Activated B cell treated with CpG ODN at 0.5 μM for 24 hours (primary cell): ENCODE measurements at regions not wholly inside any gene's neighbourhood (a gene's known extent, or its start where the extent isn't known, plus 50 kb on each side); places are given as distances from the start of the nearest gene placed in this dataset.

Source experiments
- ATAC-seq: fragments of 200-7000 bp; cut with Tn5 transposase; one replicate; pipeline ENCODE4 v1.10.0; 2021; ENCODE audit warnings: low read depth, mild to moderate bottlenecking, moderate library complexity
- CTCF ChIA-PET: fragments of 350-600 bp; sonication (Branson Sonifier 250); formaldehyde crosslinking; loops from one replicate; lab custom pipeline; 2021; ENCODE audit warnings: antibody characterized with exemption; lab: Charles Lee
- POLR2A ChIA-PET: fragments of 350-600 bp; sonication (Branson Sonifier 250); formaldehyde crosslinking; loops from one replicate; lab custom pipeline; 2021; ENCODE audit warnings: antibody characterized with exemption; lab: Charles Lee
- DNase-seq: peaks from one replicate; pipeline ENCODE4 v3.0.0; 2022
- H3K27ac Mint-ChIP-seq: one replicate; pipeline ENCODE4 v1.8.0; 2020; ENCODE audit warnings: mixed read lengths
- H3K27me3 Mint-ChIP-seq: one replicate; pipeline ENCODE4 v1.8.0; 2021; ENCODE audit warnings: mixed read lengths
- H3K36me3 Mint-ChIP-seq: one replicate; pipeline ENCODE4 v1.8.0; 2021; ENCODE audit warnings: low read depth, mixed read lengths
- H3K4me1 Mint-ChIP-seq: one replicate; pipeline ENCODE4 v1.8.0; 2021; ENCODE audit warnings: mixed read lengths
- H3K4me3 Mint-ChIP-seq: one replicate; pipeline ENCODE4 v1.8.0; 2020; ENCODE audit warnings: mild to moderate bottlenecking, mixed read lengths
- H3K9me3 Mint-ChIP-seq: one replicate; pipeline ENCODE4 v1.8.0; 2020; ENCODE audit warnings: mixed read lengths
- intact Hi-C: fragments of 100-400 bp; cut with micrococcal nuclease; formaldehyde crosslinking; loops from one replicate; pipeline ENCODE4 v1.15.1; 2024
- TF ChIP-seq, protein P1 (sequence below): fragments of 200-600 bp; IDR thresholded peaks from one replicate; pipeline ENCODE4 v1.8.0; 2022; ENCODE audit warnings: antibody characterized with exemption, mild to moderate bottlenecking

DNA sequence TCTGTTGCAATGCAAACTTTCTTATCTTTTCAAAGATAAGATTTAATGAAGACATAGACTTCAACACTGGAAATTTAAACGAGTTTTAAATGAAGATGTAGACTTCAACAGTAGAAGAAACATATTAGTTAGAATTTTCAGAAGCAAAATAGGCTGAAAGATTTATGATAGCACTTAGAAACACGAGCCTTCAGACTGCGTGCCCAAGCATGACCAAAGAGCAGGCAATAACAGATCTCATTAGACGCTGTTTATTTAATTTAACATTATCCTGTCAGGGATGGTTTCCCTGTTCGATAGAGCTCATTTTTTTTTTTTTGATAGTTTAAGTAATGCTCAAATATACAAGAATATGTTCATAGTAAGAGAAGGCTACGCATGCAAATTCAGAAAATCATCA is 604.7 kb upstream of the SOX9 start:
- H3K27ac Mint-ChIP-seq, result no peak overlapping the region
- TF ChIP-seq, protein P1, sequence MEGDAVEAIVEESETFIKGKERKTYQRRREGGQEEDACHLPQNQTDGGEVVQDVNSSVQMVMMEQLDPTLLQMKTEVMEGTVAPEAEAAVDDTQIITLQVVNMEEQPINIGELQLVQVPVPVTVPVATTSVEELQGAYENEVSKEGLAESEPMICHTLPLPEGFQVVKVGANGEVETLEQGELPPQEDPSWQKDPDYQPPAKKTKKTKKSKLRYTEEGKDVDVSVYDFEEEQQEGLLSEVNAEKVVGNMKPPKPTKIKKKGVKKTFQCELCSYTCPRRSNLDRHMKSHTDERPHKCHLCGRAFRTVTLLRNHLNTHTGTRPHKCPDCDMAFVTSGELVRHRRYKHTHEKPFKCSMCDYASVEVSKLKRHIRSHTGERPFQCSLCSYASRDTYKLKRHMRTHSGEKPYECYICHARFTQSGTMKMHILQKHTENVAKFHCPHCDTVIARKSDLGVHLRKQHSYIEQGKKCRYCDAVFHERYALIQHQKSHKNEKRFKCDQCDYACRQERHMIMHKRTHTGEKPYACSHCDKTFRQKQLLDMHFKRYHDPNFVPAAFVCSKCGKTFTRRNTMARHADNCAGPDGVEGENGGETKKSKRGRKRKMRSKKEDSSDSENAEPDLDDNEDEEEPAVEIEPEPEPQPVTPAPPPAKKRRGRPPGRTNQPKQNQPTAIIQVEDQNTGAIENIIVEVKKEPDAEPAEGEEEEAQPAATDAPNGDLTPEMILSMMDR, result no peak
- H3K9me3 Mint-ChIP-seq, result peaks cover 6% of the 10 kb centered on the region
- POLR2A ChIA-PET, result no interaction called here
- no peak for DNase-seq
- CTCF ChIA-PET, result no interaction called here
- H3K4me1 Mint-ChIP-seq, result no peaks in the 10 kb centered on the region
- no peak for ATAC-seq
- H3K27me3 Mint-ChIP-seq, result no peaks in the 10 kb centered on the region
- intact Hi-C loops, result no loop called here
- no peaks in the 10 kb centered on the region for H3K36me3 Mint-ChIP-seq
- no peak overlapping the region for H3K4me3 Mint-ChIP-seq

DNA sequence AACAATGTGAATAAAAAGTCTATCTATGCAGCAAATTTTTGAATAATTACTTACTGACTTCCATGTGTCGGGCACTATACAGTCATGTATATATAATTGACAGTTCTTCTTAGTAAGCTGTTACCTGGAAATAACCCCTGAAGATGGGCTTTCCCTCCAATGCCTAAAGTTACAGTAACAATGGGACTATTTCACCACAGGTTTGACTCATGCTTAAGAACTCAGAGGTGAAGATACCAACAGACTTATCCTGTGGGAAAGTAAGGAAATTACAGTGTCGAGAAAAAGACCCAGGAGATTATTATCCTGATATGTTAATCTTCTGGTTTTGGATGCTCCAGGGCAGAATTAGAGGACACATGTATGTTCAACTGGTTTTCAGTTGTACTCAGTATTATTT is 601.5 kb upstream of the SOX9 start:
- DNase-seq (no peak), ATAC-seq (no peak)
- peaks cover 12% of the 10 kb centered on the region for H3K9me3 Mint-ChIP-seq
- TF ChIP-seq, protein P1, result no peak
- intact Hi-C loops, result no loop called here
- no peaks in the 10 kb centered on the region for H3K4me1 Mint-ChIP-seq
- no peak overlapping the region for H3K4me3 Mint-ChIP-seq
- no peak overlapping the region for H3K27ac Mint-ChIP-seq
- H3K36me3 Mint-ChIP-seq, result no peaks in the 10 kb centered on the region
- CTCF ChIA-PET, result no interaction called here
- H3K27me3 Mint-ChIP-seq, result no peaks in the 10 kb centered on the region
- POLR2A ChIA-PET, result no interaction called here

DNA sequence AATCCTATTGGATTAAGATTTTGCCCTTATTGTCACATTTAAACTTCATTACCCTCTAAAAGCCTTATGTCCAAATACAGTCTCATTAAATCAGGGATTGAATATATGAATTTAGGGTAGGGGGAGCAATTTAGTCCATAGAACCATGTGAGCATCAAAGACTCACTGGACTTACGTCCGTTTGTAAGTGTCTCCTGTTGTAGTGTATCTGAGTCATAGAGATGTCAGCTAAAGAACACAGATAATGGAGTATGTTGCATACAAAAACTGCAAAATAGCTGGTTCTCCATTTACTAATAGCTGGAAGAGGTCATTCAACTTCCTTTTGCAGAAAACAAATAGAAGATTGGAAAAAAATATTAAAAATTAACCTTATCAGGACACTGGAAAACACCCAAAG is 599.1 kb upstream of the SOX9 start:
- intact Hi-C loops, result no loop called here
- H3K4me1 Mint-ChIP-seq, result no peaks in the 10 kb centered on the region
- TF ChIP-seq, protein P1, result no peak
- H3K9me3 Mint-ChIP-seq, result peaks cover 15% of the 10 kb centered on the region
- ChIA-PET CTCF (no interaction called here), POLR2A (no interaction called here)
- no peak overlapping the region for H3K27ac Mint-ChIP-seq
- no peak overlapping the region for H3K4me3 Mint-ChIP-seq
- H3K27me3 Mint-ChIP-seq, result no peaks in the 10 kb centered on the region
- no peak for ATAC-seq
- H3K36me3 Mint-ChIP-seq, result no peaks in the 10 kb centered on the region
- no peak for DNase-seq

DNA sequence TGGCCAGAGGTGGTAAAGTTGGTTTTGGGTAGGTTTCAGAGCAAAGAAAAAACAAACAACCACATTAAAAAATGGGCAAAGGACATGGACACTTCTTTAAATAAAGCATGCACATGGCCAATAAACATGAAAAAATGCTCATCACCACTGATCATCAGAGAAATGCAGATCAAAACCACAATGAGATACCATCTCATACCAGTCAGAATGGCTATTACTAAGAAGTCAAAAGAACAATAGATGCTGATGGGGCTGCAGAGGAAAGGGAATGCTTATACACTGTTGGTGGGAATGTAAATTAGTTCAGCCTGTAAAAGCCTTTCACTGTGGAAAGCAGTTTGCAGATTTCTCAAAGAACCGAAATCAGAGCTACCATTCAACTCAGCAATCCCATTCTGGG is 598.4 kb upstream of the SOX9 start:
- H3K4me1 Mint-ChIP-seq, result no peaks in the 10 kb centered on the region
- H3K36me3 Mint-ChIP-seq, result no peaks in the 10 kb centered on the region
- H3K9me3 Mint-ChIP-seq, result peaks cover 12% of the 10 kb centered on the region
- TF ChIP-seq, protein P1, result no peak
- ChIA-PET POLR2A (no interaction called here), CTCF (no interaction called here)
- ATAC-seq (no peak), DNase-seq (no peak)
- H3K27me3 Mint-ChIP-seq, result no peaks in the 10 kb centered on the region
- intact Hi-C loops, result no loop called here
- H3K27ac Mint-ChIP-seq, result no peak overlapping the region
- no peak overlapping the region for H3K4me3 Mint-ChIP-seq

DNA sequence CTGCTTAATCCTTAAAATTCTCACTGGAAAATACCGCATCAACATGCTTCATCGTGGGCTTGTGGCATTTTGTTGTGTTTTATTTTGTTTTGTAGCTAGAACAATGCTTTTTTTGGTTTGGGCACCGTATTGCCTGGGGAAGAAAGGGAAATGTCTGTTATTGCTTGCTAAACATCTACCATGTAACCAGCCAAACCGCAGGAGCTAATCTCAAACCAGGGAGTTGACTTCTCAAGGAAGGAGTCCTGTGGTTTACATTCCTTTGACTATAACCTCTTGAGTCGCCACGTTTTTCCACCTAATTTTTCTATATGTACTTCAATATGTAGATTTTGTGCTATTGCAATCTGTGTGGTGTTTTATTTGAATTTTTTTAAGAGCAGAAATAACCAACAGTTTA is 593.5 kb upstream of the SOX9 start:
- no peak for ATAC-seq
- no peaks in the 10 kb centered on the region for H3K36me3 Mint-ChIP-seq
- H3K27me3 Mint-ChIP-seq, result no peaks in the 10 kb centered on the region
- no peak overlapping the region for H3K27ac Mint-ChIP-seq
- CTCF ChIA-PET, result no interaction called here
- POLR2A ChIA-PET, result no interaction called here
- intact Hi-C loops, result no loop called here
- DNase-seq, result no peak
- peaks cover 8% of the 10 kb centered on the region for H3K9me3 Mint-ChIP-seq
- TF ChIP-seq, protein P1, result no peak
- H3K4me1 Mint-ChIP-seq, result no peaks in the 10 kb centered on the region
- no peak overlapping the region for H3K4me3 Mint-ChIP-seq
